Right lobe of liver (tissue), 4 donors: ENCODE measurements at regions not wholly inside any gene's neighbourhood (a gene's known extent, or its start where the extent isn't known, plus 50 kb on each side); places are given as distances from the start of the nearest gene placed in this dataset.

Experiments
- CTCF ChIP-seq, 4 donors: fragments of 200-600 bp in 3 of 4; fragments of 450-650 bp in 1 of 4; IDR thresholded peaks; one replicate each; pipeline versions ENCODE4 v1.5.1 to v1.8.0; 2016 to 2022; ENCODE audit warnings: antibody characterized with exemption in 4 of 4, mild to moderate bottlenecking in 2 of 4
- POLR2A ChIP-seq: fragments of 450-650 bp; IDR thresholded peaks from one replicate; pipeline ENCODE4 v1.6.1; 2017; ENCODE audit warnings: antibody characterized with exemption, mild to moderate bottlenecking
- donor health status: DM: no; HTN: no; CAD: no.
- donor health status: DM: no; HTN: no; CAD: no.
- donor health status: DM: no; HTN: yes; CAD: no.

- no peak for TF ChIP-seq CTCF (IDR thresholded peaks at IDR 0.05)
- no peak for TF ChIP-seq POLR2A
Measured at GRCh38 chr3:66792086-66792485, 206.0 kb upstream of the KBTBD8 start.
